ENCODE measurements at regions not wholly inside any gene's neighbourhood (a gene's known extent, or its start where the extent isn't known, plus 50 kb on each side); places are given as distances from the start of the nearest gene placed in this dataset.

GRCh38 chr9:118975736-118976135 lies 393.5 kb downstream of the BRINP1 start:
- Histone ChIP-seq H3K27me3 (ENCODE audit: insufficient read depth, low read length) (no peaks in the 10 kb centered on the region), H3K79me2 (ENCODE audit: insufficient read depth, low read length) (no peaks in the 10 kb centered on the region), H3K4me2 (ENCODE audit: insufficient read depth, low read length) (peak overlapping the region; percentile 19), H3K36me3 (ENCODE audit: insufficient read depth, low read length) (no peaks in the 10 kb centered on the region), H4K20me1 (ENCODE audit: insufficient read depth, low read length) (no peaks in the 10 kb centered on the region), H3K9me3 (ENCODE audit: low read depth, low read length) (no peaks in the 10 kb centered on the region), H3K4me1 (ENCODE audit: insufficient read depth, low read length) (no peaks in the 10 kb centered on the region), H2AFZ (ENCODE audit: low read length) (no peak overlapping the region), H3K27ac (ENCODE audit: low read depth, low read length) (no peak overlapping the region), H3K4me3 (ENCODE audit: insufficient read depth, low read length) (no peak overlapping the region)
- TF ChIP-seq CTCF (IDR thresholded peaks at IDR 0.05; ENCODE audit: extremely low read depth, low read depth, low read length) = no peak
- DNase-seq (ENCODE audit: insufficient read length, low spot score, missing footprints) = no peak

GRCh38 chr9:118976160-118976559 lies 393.1 kb downstream of the BRINP1 start:
- no peak overlapping the region for H3K4me2 ChIP-seq (ENCODE audit: insufficient read depth, low read length)
- no peak for TF ChIP-seq CTCF (IDR thresholded peaks at IDR 0.05; ENCODE audit: extremely low read depth, low read depth, low read length)
- no peaks in the 10 kb centered on the region for H3K4me1 ChIP-seq (ENCODE audit: insufficient read depth, low read length)
- H3K79me2 ChIP-seq (ENCODE audit: insufficient read depth, low read length) = no peaks in the 10 kb centered on the region
- no peaks in the 10 kb centered on the region for H3K9me3 ChIP-seq (ENCODE audit: low read depth, low read length)
- no peaks in the 10 kb centered on the region for H4K20me1 ChIP-seq (ENCODE audit: insufficient read depth, low read length)
- H3K4me3 ChIP-seq (ENCODE audit: insufficient read depth, low read length) = no peak overlapping the region
- H3K36me3 ChIP-seq (ENCODE audit: insufficient read depth, low read length) = no peaks in the 10 kb centered on the region
- no peak overlapping the region for H2AFZ ChIP-seq (ENCODE audit: low read length)
- no peak overlapping the region for H3K27ac ChIP-seq (ENCODE audit: low read depth, low read length)
- DNase-seq (ENCODE audit: insufficient read length, low spot score, missing footprints) = no peak
- H3K27me3 ChIP-seq (ENCODE audit: insufficient read depth, low read length) = no peaks in the 10 kb centered on the region

- no peaks in the 10 kb centered on the region for H3K9me3 ChIP-seq (ENCODE audit: low read depth, low read length)
- H3K27ac ChIP-seq (ENCODE audit: low read depth, low read length) = no peak overlapping the region
- H4K20me1 ChIP-seq (ENCODE audit: insufficient read depth, low read length) = no peaks in the 10 kb centered on the region
- no peaks in the 10 kb centered on the region for H3K79me2 ChIP-seq (ENCODE audit: insufficient read depth, low read length)
- no peaks in the 10 kb centered on the region for H3K36me3 ChIP-seq (ENCODE audit: insufficient read depth, low read length)
- TF ChIP-seq CTCF (IDR thresholded peaks at IDR 0.05; ENCODE audit: extremely low read depth, low read depth, low read length) = no peak
- no peak overlapping the region for H3K4me3 ChIP-seq (ENCODE audit: insufficient read depth, low read length)
- H2AFZ ChIP-seq (ENCODE audit: low read length) = no peak overlapping the region
- H3K27me3 ChIP-seq (ENCODE audit: insufficient read depth, low read length) = no peaks in the 10 kb centered on the region
- H3K4me2 ChIP-seq (ENCODE audit: insufficient read depth, low read length) = no peak overlapping the region
- DNase-seq (ENCODE audit: insufficient read length, low spot score, missing footprints) = no peak
- no peaks in the 10 kb centered on the region for H3K4me1 ChIP-seq (ENCODE audit: insufficient read depth, low read length)
Observed at GRCh38 chr9:118984607-118985006, 384.6 kb downstream of the BRINP1 start.

GRCh38 chr9:118985851-118986250 lies 383.4 kb downstream of the BRINP1 start:
- H3K9me3 ChIP-seq (ENCODE audit: low read depth, low read length) = no peaks in the 10 kb centered on the region
- no peaks in the 10 kb centered on the region for H3K79me2 ChIP-seq (ENCODE audit: insufficient read depth, low read length)
- H3K27ac ChIP-seq (ENCODE audit: low read depth, low read length) = no peak overlapping the region
- no peak for TF ChIP-seq CTCF (IDR thresholded peaks at IDR 0.05; ENCODE audit: extremely low read depth, low read depth, low read length)
- no peaks in the 10 kb centered on the region for H3K36me3 ChIP-seq (ENCODE audit: insufficient read depth, low read length)
- H3K4me2 ChIP-seq (ENCODE audit: insufficient read depth, low read length) = no peak overlapping the region
- no peak for DNase-seq (ENCODE audit: insufficient read length, low spot score, missing footprints)
- no peak overlapping the region for H2AFZ ChIP-seq (ENCODE audit: low read length)
- H3K4me1 ChIP-seq (ENCODE audit: insufficient read depth, low read length) = no peaks in the 10 kb centered on the region
- no peaks in the 10 kb centered on the region for H4K20me1 ChIP-seq (ENCODE audit: insufficient read depth, low read length)
- no peaks in the 10 kb centered on the region for H3K27me3 ChIP-seq (ENCODE audit: insufficient read depth, low read length)
- no peak overlapping the region for H3K4me3 ChIP-seq (ENCODE audit: insufficient read depth, low read length)
